ENCODE measurements at regions not wholly inside any gene's neighbourhood (a gene's known extent, or its start where the extent isn't known, plus 50 kb on each side); places are given as distances from the start of the nearest gene placed in this dataset.

DNA sequence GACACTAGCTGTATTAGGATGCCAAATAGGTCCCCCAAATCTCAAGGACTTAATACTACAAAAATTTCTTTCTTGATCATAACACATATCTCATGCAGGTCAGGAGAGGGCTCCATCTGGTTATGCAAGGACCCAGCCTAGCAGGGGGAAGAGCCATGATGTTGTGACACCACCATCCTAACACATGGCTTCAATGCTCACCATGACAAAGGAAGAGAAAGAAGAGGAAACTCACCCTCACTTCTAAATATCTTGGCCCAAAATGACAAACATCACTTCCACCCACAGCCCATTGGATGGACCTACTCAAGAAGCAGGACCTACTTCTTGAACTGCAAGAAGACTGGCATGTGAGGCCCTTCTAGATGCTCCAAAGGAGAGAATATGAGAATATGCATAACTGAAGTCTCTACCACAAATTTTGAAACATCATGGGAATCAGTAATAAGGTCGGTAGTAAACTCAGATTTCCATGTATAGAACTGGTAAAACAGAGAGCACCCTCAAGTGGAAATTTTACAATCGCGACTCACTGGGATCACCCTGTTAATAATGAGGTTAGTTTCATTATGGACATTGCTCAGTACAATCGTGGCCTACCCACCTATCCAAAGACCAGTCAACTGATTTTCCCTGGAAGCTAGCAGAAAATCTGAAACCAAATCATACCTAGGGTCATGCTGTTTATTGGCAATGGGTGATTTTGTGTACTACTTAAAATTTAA lies 308.2 kb downstream of the ACTL7B start:
- no peaks in the 10 kb centered on the region for H4K20me1 ChIP-seq (ENCODE audit: insufficient read depth, low read length)
- ATAC-seq (ENCODE audit: low read depth) (no peak), DNase-seq (no peak)
- dilution Hi-C loops (cut with HindIII; ENCODE audit: low sequenced_read_pairs, unreplicated experiment) (no loop called here), in situ Hi-C loops (cut with MboI; ENCODE audit: low sequenced_read_pairs) (no loop called here), intact Hi-C loops (cut with micrococcal nuclease) (no loop called here)
- no peak overlapping the region for H4K5ac ChIP-seq (ENCODE audit: low read depth, low read length)
- no peak overlapping the region for H2AK5ac ChIP-seq (ENCODE audit: low read depth, low read length)
- CTCF ChIA-PET = no interaction called here
- H2AK9ac ChIP-seq (replicated peaks; ENCODE audit: low read depth, low read length, poor library complexity) = no peak overlapping the region
- no peak overlapping the region for H3K4me3 ChIP-seq (ENCODE audit: insufficient read depth, low read depth, low read length)
- H3K4me1 ChIP-seq (ENCODE audit: control insufficient read depth, insufficient read depth, low read length) = peaks cover 15% of the 10 kb centered on the region
- WGBS, 2 experiments (ENCODE audit: extremely low coverage in 2 of 2, insufficient read length in 1 of 2) = no CpG with 5 or more reads among the region's 4 CpGs
- H3K18ac ChIP-seq (ENCODE audit: low read depth, low read length) = no peak overlapping the region
- no peaks in the 10 kb centered on the region for H3K27me3 ChIP-seq (ENCODE audit: control insufficient read depth, insufficient read depth, low read length)
- no peak overlapping the region for H3K4me2 ChIP-seq (ENCODE audit: low read depth, low read length)
- no peak overlapping the region for H3K23ac ChIP-seq (ENCODE audit: low read depth, low read length)
- peak overlapping the region; percentile 22 for H2AFZ ChIP-seq (replicated peaks; ENCODE audit: low read length, poor library complexity)
- H3K9me3 ChIP-seq (ENCODE audit: control insufficient read depth, insufficient read depth, low read length) = no peaks in the 10 kb centered on the region
- H3K9ac ChIP-seq (ENCODE audit: low read depth, low read length) = no peak overlapping the region
- peaks cover 11% of the 10 kb centered on the region; the same call in 1 of the 2 replicates for H3K9me1 ChIP-seq (ENCODE audit: insufficient read depth, low read length)
- no peak overlapping the region for H2BK120ac ChIP-seq (ENCODE audit: low read depth, low read length)
- no peaks in the 10 kb centered on the region for H3K79me1 ChIP-seq (ENCODE audit: low read depth in 1 of 2, low read length in 2 of 2)
- no peak overlapping the region for H2BK5ac ChIP-seq (ENCODE audit: low read depth, low read length, poor library complexity, severe bottlenecking)
- H3K36me3 ChIP-seq (ENCODE audit: control insufficient read depth, insufficient read depth, low read length) = no peaks in the 10 kb centered on the region
- H4K91ac ChIP-seq (ENCODE audit: insufficient read depth, low read depth, low read length) = no peak overlapping the region
- BruUV-seq (replicated peaks) = no TSS peak
- H2BK15ac ChIP-seq (ENCODE audit: low read depth, low read length) = no peak overlapping the region
- no peak overlapping the region for H3K27ac ChIP-seq (ENCODE audit: insufficient read depth, low read length)
- TF ChIP-seq SMC3 (IDR thresholded peaks at IDR 0.05; ENCODE audit: low read depth, low read length) (no peak), RFX5 (IDR thresholded peaks at IDR 0.05; ENCODE audit: low read depth, low read length) (no peak), RAD21 (IDR thresholded peaks at IDR 0.05; ENCODE audit: low read length) (no peak), NFE2L2 (IDR thresholded peaks at IDR 0.05; ENCODE audit: low read depth, low read length) (no peak), MAFK (IDR thresholded peaks at IDR 0.05; ENCODE audit: low read depth, low read length) (no peak), RCOR1 (IDR thresholded peaks at IDR 0.05; ENCODE audit: insufficient replicate concordance, low read length) (no peak), CEBPB (IDR thresholded peaks at IDR 0.05; ENCODE audit: low read depth, low read length) (no peak), CHD1 (IDR thresholded peaks at IDR 0.05; ENCODE audit: low read depth, low read length) (no peak), MAZ (IDR thresholded peaks at IDR 0.05; ENCODE audit: borderline replicate concordance, low read depth, low read length) (no peak), MXI1 (IDR thresholded peaks at IDR 0.05; ENCODE audit: borderline replicate concordance, low read depth, low read length) (no peak), POLR2A (IDR thresholded peaks at IDR 0.05; ENCODE audit: low read depth, low read length) (no peak), BHLHE40 (IDR thresholded peaks at IDR 0.05; ENCODE audit: low read depth, low read length) (no peak), FOS (IDR thresholded peaks at IDR 0.05; ENCODE audit: low read depth, low read length) (no peak)
- TF ChIP-seq, protein P1, sequence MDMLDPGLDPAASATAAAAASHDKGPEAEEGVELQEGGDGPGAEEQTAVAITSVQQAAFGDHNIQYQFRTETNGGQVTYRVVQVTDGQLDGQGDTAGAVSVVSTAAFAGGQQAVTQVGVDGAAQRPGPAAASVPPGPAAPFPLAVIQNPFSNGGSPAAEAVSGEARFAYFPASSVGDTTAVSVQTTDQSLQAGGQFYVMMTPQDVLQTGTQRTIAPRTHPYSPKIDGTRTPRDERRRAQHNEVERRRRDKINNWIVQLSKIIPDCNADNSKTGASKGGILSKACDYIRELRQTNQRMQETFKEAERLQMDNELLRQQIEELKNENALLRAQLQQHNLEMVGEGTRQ (IDR thresholded peaks at IDR 0.05; ENCODE audit: low read depth, low read length) = no peak
- TF ChIP-seq, protein P2, sequence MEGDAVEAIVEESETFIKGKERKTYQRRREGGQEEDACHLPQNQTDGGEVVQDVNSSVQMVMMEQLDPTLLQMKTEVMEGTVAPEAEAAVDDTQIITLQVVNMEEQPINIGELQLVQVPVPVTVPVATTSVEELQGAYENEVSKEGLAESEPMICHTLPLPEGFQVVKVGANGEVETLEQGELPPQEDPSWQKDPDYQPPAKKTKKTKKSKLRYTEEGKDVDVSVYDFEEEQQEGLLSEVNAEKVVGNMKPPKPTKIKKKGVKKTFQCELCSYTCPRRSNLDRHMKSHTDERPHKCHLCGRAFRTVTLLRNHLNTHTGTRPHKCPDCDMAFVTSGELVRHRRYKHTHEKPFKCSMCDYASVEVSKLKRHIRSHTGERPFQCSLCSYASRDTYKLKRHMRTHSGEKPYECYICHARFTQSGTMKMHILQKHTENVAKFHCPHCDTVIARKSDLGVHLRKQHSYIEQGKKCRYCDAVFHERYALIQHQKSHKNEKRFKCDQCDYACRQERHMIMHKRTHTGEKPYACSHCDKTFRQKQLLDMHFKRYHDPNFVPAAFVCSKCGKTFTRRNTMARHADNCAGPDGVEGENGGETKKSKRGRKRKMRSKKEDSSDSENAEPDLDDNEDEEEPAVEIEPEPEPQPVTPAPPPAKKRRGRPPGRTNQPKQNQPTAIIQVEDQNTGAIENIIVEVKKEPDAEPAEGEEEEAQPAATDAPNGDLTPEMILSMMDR (conservative IDR thresholded peaks at IDR 0.05; ENCODE audit: low read depth, low read length) = no peak
- TF ChIP-seq, protein P3, sequence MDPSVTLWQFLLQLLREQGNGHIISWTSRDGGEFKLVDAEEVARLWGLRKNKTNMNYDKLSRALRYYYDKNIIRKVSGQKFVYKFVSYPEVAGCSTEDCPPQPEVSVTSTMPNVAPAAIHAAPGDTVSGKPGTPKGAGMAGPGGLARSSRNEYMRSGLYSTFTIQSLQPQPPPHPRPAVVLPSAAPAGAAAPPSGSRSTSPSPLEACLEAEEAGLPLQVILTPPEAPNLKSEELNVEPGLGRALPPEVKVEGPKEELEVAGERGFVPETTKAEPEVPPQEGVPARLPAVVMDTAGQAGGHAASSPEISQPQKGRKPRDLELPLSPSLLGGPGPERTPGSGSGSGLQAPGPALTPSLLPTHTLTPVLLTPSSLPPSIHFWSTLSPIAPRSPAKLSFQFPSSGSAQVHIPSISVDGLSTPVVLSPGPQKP (IDR thresholded peaks at IDR 0.05; ENCODE audit: borderline replicate concordance, low read depth, low read length) = no peak
- no peak overlapping the region for H3K14ac ChIP-seq (replicated peaks; ENCODE audit: low read depth, low read length)
- H3K4ac ChIP-seq (ENCODE audit: low read depth, low read length) = no peak overlapping the region
- H3K56ac ChIP-seq (ENCODE audit: extremely low read depth, insufficient read depth, low read length) = no peak overlapping the region
- no peak overlapping the region for H4K8ac ChIP-seq (ENCODE audit: low read depth in 2 of 2, low read length in 2 of 2)
- POLR2A ChIA-PET (ENCODE audit: unreplicated experiment) = no interaction called here
- H2BK20ac ChIP-seq (ENCODE audit: low read depth, low read length) = no peak overlapping the region
